ENCODE measurements at regions not wholly inside any gene's neighbourhood (a gene's known extent, or its start where the extent isn't known, plus 50 kb on each side); places are given as distances from the start of the nearest gene placed in this dataset.

GRCh38 chr5:44183312-44183711 is 205.9 kb downstream of the FGF10 start:
- no peak for TF ChIP-seq CTCF (IDR thresholded peaks at IDR 0.05)
- TF ChIP-seq POLR2AphosphoS5 (IDR thresholded peaks at IDR 0.05) = no peak
- no peak for TF ChIP-seq POLR2A (IDR thresholded peaks at IDR 0.05)
